Activated naive CD4-positive, alpha-beta T cell treated with anti-CD3 and anti-CD28 coated beads, Interleukin-2, amount 50 U/mL, for 24 hours (primary cell): ENCODE measurements at regions not wholly inside any gene's neighbourhood (a gene's known extent, or its start where the extent isn't known, plus 50 kb on each side); places are given as distances from the start of the nearest gene placed in this dataset.

ENCODE experiments used
- H3K27ac Mint-ChIP-seq: one replicate; pipeline ENCODE4 v1.8.0; 2021; ENCODE audit warnings: mild to moderate bottlenecking, mixed read lengths
- H3K27me3 Mint-ChIP-seq: one replicate; pipeline ENCODE4 v1.8.0; 2021; ENCODE audit warnings: mixed read lengths
- H3K36me3 Mint-ChIP-seq: one replicate; pipeline ENCODE4 v1.8.0; 2021; ENCODE audit warnings: mixed read lengths
- H3K4me1 Mint-ChIP-seq: one replicate; pipeline ENCODE4 v1.8.0; 2021; ENCODE audit warnings: mixed read lengths
- H3K4me3 Mint-ChIP-seq: one replicate; pipeline ENCODE4 v1.8.0; 2021; ENCODE audit warnings: mild to moderate bottlenecking, mixed read lengths
- H3K9me3 Mint-ChIP-seq: one replicate; pipeline ENCODE4 v1.8.0; 2021; ENCODE audit warnings: mixed read lengths

DNA sequence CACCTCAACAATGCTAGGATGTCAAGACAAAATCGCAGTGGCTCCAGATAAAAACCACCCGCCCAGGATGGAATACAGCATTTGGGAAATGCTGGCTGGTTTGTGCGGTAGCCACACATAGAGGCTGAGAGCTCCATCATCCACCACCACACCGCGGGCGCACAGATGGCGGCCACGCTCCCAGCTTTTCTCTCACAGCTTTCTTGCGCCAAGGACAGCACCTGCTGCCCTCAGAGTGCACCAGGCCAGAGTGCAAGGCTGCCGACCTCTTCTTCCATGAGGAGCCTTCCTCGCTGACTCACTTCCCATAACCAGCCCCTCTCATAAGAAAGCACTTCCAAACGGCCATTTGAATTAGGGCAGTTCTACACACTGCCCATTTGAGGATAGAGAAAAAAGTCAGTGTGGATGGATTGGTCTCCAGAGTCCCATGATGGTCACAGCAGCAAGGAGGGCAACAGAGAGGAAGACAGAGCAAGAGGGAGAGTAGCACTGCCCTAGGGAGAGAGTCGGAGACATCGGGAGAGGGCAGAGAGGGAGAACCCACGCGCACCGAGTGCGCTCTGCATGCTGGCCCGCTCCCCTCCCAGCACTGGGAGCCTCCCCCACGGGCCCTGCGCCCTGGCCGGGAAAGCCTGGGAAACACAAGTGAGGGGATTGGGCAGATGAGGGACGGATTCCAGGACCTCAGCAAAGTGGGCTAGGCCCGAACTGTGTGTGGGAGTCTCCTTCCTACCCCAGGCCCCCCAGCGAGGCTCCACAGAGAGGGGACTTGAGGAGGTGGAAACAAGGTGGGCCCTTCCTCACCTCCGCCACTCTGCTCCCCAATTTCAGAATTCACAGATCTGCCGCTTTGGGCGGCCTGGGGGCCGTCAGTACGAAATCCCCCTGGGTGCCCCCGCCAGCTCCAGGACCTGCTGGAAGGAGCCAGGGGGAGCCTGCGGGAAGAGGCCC, 156.9 kb downstream of the USP12 start:
- Mint-ChIP-seq H3K27ac (no peak overlapping the region), H3K4me1 (no peaks in the 10 kb centered on the region), H3K27me3 (peaks cover 4% of the 10 kb centered on the region), H3K4me3 (no peak overlapping the region), H3K9me3 (no peaks in the 10 kb centered on the region), H3K36me3 (no peaks in the 10 kb centered on the region)

DNA sequence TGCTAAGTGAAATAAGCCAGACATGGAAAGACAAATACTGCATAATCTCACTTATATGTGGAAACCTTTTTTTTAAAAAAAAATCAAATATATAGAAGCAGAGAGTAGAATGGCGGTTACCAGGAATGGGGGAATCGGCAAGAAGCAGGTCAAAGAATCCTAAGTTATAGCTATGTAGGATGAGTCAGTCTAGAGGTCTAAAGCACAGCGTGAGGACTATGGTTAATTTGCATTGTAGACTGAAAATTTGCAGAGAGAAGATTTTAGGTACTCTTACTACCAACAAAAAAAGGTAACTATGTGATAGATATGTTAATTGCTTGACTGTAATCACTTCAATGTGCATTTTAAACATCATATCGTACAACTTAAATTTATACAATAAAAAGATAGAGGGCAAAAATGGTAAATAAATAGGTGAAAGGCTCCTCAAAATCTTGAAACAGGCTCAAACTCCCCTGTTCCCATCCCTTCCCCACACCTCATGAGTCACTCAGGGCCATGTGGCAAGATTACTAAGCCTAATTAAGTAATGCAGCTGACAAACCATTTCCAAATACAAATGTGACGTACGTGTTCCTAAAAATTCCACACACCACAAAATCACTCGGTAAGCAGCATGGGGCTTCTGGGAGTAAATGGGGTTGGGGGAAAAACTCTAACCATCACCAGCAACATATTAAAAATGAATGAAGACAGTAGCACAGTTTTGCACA, 159.0 kb downstream of the USP12 start:
- Mint-ChIP-seq H3K27me3 (peaks cover 3% of the 10 kb centered on the region), H3K27ac (no peak overlapping the region), H3K4me3 (no peak overlapping the region), H3K9me3 (no peaks in the 10 kb centered on the region), H3K36me3 (no peaks in the 10 kb centered on the region), H3K4me1 (no peaks in the 10 kb centered on the region)

DNA sequence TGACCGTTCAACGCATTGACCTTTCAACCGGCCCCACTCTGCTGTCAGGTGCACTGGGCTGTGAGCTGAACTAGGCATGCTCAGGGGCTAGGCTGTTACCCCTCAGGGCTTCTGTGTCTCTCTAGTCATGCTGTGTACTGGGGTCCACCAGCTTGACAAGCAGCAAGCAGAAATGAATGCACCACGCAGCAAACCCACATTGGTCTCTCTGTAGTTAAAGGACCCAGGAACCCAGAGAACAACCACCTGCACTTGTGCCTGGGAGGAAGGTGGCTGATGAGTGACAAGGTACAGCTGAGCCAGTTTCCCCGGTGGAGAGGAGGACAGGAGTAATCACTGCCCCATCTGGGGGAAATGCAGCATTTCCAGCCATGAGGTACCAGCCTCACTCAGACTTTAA, 159.9 kb downstream of the USP12 start:
- Mint-ChIP-seq H3K27me3 (peaks cover 9% of the 10 kb centered on the region), H3K4me1 (no peaks in the 10 kb centered on the region), H3K27ac (no peak overlapping the region), H3K9me3 (no peaks in the 10 kb centered on the region), H3K36me3 (no peaks in the 10 kb centered on the region), H3K4me3 (no peak overlapping the region)

DNA sequence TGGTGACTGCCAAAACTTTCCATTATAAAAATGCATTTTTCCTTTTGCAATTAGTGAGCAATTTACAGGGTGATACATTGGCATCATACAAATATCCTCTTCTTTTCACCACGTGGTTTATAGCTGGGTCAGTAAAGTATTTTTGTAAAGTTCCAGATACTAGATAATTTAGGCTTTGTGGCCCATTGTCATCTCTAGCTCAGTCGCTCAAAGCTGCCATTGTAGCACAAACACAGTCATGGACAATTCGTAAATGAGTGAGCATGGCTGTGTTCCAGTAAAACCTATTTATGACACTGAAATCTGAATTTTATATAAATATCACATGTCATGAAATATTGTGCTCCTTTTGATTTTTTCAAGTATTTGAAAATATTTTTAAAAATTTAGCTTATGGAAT, 162.9 kb downstream of the USP12 start:
- H3K9me3 Mint-ChIP-seq: no peaks in the 10 kb centered on the region
- no peaks in the 10 kb centered on the region for H3K36me3 Mint-ChIP-seq
- no peaks in the 10 kb centered on the region for H3K4me1 Mint-ChIP-seq
- H3K27me3 Mint-ChIP-seq: peaks cover 20% of the 10 kb centered on the region
- no peak overlapping the region for H3K4me3 Mint-ChIP-seq
- H3K27ac Mint-ChIP-seq: no peak overlapping the region

DNA sequence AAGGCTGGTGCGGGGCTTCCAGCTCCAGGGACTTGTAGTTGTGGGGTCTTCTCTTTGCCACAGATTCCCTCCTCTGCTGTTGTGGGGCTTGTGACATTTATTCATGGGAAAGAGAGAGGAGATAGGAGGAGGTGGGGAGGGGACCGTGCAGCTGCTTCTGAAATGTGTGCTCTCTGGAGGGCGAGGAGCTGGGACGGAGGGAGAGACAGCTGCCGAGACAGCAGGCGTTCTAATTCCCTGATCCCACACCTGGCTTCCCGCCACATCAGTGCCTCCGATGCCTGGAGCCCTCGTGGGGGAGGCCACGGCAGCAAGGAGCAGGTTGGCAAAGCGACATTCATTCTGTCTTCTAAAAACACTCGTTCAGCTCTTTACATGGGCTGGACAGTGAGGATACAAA, 164.4 kb downstream of the USP12 start:
- Mint-ChIP-seq H3K27me3 (peaks cover 20% of the 10 kb centered on the region), H3K4me3 (no peak overlapping the region), H3K9me3 (no peaks in the 10 kb centered on the region), H3K4me1 (no peaks in the 10 kb centered on the region), H3K27ac (no peak overlapping the region), H3K36me3 (no peaks in the 10 kb centered on the region)

DNA sequence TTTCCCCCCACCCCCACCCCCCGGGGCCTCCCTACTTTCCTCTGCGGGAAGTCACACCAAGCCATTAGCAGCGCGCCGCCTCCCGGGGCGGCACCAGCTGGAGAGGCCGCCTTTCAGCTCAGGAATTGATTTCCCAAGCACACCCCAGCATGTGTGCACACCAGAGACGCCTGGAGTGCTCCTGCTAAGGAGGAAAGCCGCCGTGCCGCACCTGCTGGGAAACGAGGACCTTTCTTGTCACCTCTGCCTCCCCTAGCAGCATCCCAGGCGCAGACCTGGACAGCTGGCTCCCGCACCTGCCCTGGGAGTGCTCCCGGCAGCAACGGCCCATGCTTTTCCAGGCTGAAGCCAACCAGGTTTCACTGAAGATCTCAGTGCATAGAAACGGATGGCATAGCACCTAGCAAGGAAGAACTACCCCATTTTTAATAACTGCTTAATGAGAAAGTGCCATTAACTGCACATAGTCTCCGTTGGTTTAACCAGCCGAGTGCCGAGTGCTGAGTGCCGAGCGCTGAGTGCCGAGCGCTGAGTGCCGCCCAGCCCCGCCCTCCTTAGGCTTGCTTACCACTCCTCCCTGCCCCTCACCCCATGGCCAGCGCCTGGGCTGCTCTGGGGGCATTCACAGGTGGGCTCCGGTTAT, 165.0 kb downstream of the USP12 start:
- H3K36me3 Mint-ChIP-seq: no peaks in the 10 kb centered on the region
- no peaks in the 10 kb centered on the region for H3K9me3 Mint-ChIP-seq

DNA sequence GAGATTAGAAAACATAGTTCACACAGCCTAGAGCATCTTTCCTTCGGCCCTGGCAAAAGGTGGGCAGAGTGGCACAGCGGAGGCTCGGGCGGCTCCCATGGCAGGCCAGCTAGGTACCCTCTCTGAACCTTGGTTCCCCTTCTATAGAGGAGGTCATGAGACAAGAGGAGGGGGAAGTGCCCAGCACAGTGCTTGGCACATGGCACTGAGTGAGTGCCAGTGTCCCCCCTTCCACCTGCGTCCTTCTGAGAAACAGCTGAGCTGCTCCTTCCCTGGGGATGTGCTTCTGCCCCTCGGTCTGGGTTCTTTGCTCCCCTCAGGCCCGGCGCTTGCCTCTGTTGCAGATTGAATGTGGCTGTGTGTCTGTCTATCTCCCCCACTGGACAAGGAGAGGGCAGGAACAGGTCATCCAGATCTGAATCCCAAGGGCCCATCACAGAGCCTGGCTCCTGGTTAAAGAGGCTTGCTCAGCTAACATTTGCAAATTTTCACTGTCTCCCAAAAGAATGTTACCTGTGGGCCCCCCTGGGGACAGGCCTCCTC, 165.6 kb downstream of the USP12 start:
- Mint-ChIP-seq H3K27me3 (peaks cover 23% of the 10 kb centered on the region), H3K4me3 (no peak overlapping the region), H3K4me1 (no peaks in the 10 kb centered on the region), H3K36me3 (no peaks in the 10 kb centered on the region), H3K27ac (no peak overlapping the region), H3K9me3 (no peaks in the 10 kb centered on the region)

More for the DNA sequence above, 165.0 kb downstream of the USP12 start:
- Mint-ChIP-seq H3K27ac (no peak overlapping the region), H3K4me1 (no peaks in the 10 kb centered on the region), H3K27me3 (peaks cover 20% of the 10 kb centered on the region), H3K4me3 (no peak overlapping the region)

DNA sequence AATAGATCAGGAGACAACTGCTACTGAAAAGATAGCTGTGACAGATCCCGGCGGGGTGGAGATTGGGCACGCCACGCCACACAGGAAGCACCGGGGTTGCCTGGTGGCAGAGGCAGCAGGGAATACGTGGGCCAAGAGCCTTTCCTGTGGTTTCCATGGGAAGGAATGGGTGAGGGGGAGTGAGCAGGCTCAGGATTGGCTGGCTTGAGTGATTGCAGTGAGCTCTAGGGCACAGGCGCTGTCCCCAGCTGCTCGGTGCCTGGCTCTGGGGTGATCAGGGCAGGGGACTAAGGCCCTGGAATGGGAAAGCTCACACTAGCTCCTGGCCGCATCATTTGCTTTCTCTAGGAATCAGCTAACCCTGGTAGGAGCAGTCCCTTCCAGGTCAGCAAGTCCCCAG, 166.1 kb downstream of the USP12 start:
- no peak overlapping the region for H3K4me3 Mint-ChIP-seq
- H3K36me3 Mint-ChIP-seq: no peaks in the 10 kb centered on the region
- H3K27me3 Mint-ChIP-seq: peaks cover 23% of the 10 kb centered on the region
- no peaks in the 10 kb centered on the region for H3K9me3 Mint-ChIP-seq
- no peak overlapping the region for H3K27ac Mint-ChIP-seq
- no peaks in the 10 kb centered on the region for H3K4me1 Mint-ChIP-seq

DNA sequence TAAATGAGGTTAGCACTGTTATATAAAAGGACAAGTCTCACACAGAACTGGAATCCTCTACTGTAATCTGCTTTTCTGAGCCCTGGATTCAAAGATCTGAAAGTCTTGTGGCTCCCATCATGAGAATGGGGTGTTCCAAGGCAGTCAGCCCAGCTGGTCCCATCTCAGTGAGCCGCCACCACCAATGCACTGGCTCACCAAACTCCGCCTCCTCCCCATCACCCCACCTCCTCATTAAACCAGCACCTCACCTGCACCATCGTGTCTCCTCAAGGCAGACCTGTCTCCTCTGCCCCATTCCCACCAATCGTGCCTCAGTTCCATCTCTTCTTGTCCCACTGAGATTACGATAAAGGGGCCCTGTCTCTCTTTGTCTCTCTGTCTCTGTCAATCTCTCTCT, 166.7 kb downstream of the USP12 start:
- no peaks in the 10 kb centered on the region for H3K4me1 Mint-ChIP-seq
- H3K9me3 Mint-ChIP-seq: no peaks in the 10 kb centered on the region
- H3K4me3 Mint-ChIP-seq: no peak overlapping the region
- H3K36me3 Mint-ChIP-seq: no peaks in the 10 kb centered on the region
- H3K27me3 Mint-ChIP-seq: peaks cover 23% of the 10 kb centered on the region
- no peak overlapping the region for H3K27ac Mint-ChIP-seq

DNA sequence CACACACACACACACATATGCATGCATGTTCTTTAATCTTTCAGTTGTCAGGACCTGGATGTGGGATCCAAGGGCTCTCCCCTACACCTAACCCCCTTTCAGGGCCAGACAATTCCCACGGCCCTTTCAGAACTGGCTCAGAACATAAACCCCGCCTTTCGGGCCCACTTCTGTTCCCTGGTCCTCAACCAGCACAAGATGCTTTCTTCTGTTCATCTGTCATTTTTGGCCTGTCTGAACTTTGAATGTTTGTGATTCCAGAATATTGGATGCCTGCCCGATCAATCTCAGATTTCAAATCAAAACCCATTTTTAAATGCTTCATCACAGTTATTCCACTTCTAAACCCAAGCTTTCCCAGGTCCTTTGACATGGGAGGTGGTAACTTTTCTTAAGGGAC, 167.3 kb downstream of the USP12 start:
- H3K36me3 Mint-ChIP-seq: no peaks in the 10 kb centered on the region
- no peak overlapping the region for H3K27ac Mint-ChIP-seq
- no peaks in the 10 kb centered on the region for H3K9me3 Mint-ChIP-seq
- no peak overlapping the region for H3K4me3 Mint-ChIP-seq
- no peaks in the 10 kb centered on the region for H3K4me1 Mint-ChIP-seq
- peaks cover 23% of the 10 kb centered on the region for H3K27me3 Mint-ChIP-seq

DNA sequence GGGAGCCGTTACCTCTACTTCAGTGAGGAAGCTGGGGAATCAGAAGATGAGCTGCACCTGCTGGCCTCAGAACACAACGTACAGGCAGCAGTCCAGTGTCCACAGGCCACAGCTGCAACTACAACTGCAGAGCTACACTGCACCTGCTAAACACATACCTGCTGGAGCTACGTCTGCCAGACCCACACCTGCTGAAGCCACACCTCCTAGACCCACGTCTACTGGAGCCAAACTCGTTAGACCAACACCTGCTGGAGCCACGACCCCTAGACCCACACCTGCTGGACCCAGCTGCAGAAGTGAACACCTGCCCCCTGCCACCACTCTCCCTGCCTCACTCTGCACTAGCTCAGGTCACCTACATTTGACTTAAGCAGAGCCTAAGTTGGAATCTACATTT, 169.9 kb downstream of the USP12 start:
- no peak overlapping the region for H3K27ac Mint-ChIP-seq
- H3K36me3 Mint-ChIP-seq: no peaks in the 10 kb centered on the region
- H3K27me3 Mint-ChIP-seq: peaks cover 20% of the 10 kb centered on the region
- H3K4me3 Mint-ChIP-seq: no peak overlapping the region
- no peaks in the 10 kb centered on the region for H3K9me3 Mint-ChIP-seq
- no peaks in the 10 kb centered on the region for H3K4me1 Mint-ChIP-seq

DNA sequence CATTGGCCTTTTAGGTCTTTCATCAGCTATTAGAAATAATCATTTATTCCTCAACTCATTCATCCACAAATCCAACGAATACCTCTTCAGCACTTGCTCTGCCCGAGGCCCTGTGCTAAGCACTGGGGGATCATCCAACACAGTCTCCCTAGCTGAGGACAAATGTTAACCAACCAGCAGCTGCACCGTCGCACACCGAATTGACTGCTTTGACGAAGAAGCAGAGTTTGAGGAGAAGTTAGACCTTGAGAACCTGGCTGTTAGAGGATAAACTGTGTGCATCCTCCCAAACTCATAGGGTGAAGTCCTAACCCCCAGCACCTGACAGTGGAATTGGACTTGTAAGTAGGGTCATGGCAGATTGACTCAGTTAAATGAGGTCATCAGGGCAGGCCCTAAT, 170.9 kb downstream of the USP12 start:
- H3K4me3 Mint-ChIP-seq: no peak overlapping the region
- H3K27ac Mint-ChIP-seq: no peak overlapping the region
- no peaks in the 10 kb centered on the region for H3K36me3 Mint-ChIP-seq
- H3K9me3 Mint-ChIP-seq: no peaks in the 10 kb centered on the region
- no peaks in the 10 kb centered on the region for H3K4me1 Mint-ChIP-seq
- H3K27me3 Mint-ChIP-seq: peaks cover 21% of the 10 kb centered on the region

DNA sequence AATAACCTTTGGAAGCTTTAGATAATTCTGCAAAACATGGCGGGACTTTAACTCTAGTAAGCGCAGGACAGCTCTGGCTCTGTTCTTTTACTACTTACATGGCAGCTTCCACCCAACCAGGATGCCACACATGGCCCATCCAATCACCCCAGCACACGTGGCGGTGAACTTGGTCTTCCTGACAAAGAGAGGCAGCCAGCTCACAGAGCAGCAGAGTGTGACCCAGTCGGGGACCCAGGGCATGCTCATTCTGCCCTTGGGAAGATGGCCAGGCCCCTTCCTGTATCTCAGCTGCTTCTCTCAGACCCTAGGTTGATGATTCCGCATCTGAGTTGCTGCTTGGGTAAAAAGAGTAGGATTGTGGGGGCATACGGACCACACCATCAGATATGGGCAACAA, 172.1 kb downstream of the USP12 start:
- no peaks in the 10 kb centered on the region for H3K9me3 Mint-ChIP-seq
- no peaks in the 10 kb centered on the region for H3K4me1 Mint-ChIP-seq
- H3K27me3 Mint-ChIP-seq: peaks cover 22% of the 10 kb centered on the region
- H3K4me3 Mint-ChIP-seq: no peak overlapping the region
- H3K27ac Mint-ChIP-seq: no peak overlapping the region
- H3K36me3 Mint-ChIP-seq: no peaks in the 10 kb centered on the region

DNA sequence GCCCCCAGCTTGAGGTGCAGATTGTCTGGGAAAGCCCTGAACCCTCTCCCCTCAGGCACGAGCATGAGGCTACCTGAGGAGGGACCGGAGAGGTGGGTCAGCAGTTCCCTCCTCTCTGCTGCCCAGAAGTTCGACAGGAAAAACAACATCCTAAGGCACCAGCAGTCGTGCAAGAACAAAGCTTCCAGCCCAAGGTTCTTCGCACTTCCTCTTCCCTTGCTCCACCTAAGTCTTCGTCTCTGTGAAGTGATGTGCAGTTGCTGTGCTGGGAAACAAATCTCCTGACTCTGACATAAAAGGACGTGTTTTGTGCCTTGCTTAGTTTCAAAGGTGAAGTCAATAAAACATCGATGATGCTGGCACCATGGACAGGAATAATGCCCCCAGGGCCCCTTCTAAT, 173.3 kb downstream of the USP12 start:
- peaks cover 15% of the 10 kb centered on the region for H3K27me3 Mint-ChIP-seq
- no peak overlapping the region for H3K4me3 Mint-ChIP-seq
- H3K27ac Mint-ChIP-seq: no peak overlapping the region
- H3K4me1 Mint-ChIP-seq: no peaks in the 10 kb centered on the region
- no peaks in the 10 kb centered on the region for H3K36me3 Mint-ChIP-seq
- no peaks in the 10 kb centered on the region for H3K9me3 Mint-ChIP-seq

DNA sequence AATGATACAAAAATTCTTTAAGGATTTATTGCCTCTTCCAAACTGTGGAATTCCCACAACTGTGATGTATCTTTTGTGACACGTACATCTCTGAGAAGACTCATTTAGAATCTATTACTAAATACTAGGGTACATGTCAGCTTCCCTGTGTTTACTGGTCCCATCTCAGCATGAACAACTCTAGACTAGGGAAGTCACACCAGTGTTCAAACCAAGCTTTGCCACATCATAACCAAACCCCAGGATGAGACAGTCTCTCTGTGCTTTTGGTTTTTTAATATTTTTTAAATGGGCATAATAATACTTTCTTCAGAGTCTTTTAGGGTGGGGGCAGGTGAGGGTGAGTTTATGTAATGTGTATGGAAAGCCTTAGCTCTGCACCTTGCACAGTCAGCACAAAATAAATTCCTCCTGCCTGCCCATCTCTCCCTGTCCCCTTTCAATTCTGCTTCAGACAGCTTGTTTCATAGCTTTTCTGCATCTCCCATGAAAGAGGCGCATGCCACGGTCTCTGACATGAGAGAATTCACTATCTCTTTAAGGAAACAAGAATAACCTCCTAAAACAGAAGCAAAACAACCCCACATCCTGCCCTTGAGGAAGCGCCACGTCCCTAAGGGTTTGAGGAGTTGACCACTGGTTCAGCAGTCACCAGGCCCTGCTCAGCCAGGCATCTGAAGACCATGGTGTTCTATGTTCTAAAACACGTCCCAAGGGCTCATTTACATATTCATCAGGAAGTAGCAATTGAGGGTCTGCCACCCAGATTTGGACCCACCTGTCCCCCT, 174.5 kb downstream of the USP12 start:
- H3K27ac Mint-ChIP-seq: no peak overlapping the region
- H3K4me1 Mint-ChIP-seq: no peaks in the 10 kb centered on the region
- no peaks in the 10 kb centered on the region for H3K9me3 Mint-ChIP-seq
- H3K36me3 Mint-ChIP-seq: no peaks in the 10 kb centered on the region
- H3K4me3 Mint-ChIP-seq: no peak overlapping the region
- peaks cover 15% of the 10 kb centered on the region for H3K27me3 Mint-ChIP-seq
